Mucosa of rectum (tissue), 2 donors: ENCODE measurements at regions not wholly inside any gene's neighbourhood (a gene's known extent, or its start where the extent isn't known, plus 50 kb on each side); places are given as distances from the start of the nearest gene placed in this dataset.
"Not testable (repeated sequence)": the region's sequence is repeated elsewhere in the genome, so short reads cannot be mapped to it uniquely, and the experiment has no call there.

Source experiments
- H3K27ac ChIP-seq, 2 donors: one replicate each; pipeline ENCODE4 v1.7.0; 2013; ENCODE audit warnings: inconsistent platforms in 2 of 2, low read depth in 2 of 2, low read length in 2 of 2
- H3K27me3 ChIP-seq, 2 donors: one replicate each; pipeline ENCODE4 v1.7.0; 2013; ENCODE audit warnings: low read length in 2 of 2; ENCODE audit not compliant: control insufficient read depth in 2 of 2, insufficient read depth in 2 of 2
- H3K36me3 ChIP-seq, 2 donors: one replicate each; pipeline ENCODE4 v1.7.0; 2013; ENCODE audit warnings: low read length in 2 of 2; ENCODE audit not compliant: control insufficient read depth in 2 of 2, insufficient read depth in 2 of 2
- H3K4me1 ChIP-seq, 2 donors: one replicate each; pipeline ENCODE4 v1.7.0; 2013; ENCODE audit warnings: low read length in 2 of 2, mild to moderate bottlenecking in 1 of 2; ENCODE audit not compliant: control insufficient read depth in 2 of 2, insufficient read depth in 2 of 2
- H3K4me3 ChIP-seq, 2 donors: one replicate each; pipeline ENCODE4 v1.7.0; 2013; ENCODE audit warnings: low read length in 2 of 2
- H3K9ac ChIP-seq, 2 donors: one replicate each; pipeline ENCODE4 v1.7.0; 2013; ENCODE audit warnings: low read length in 2 of 2, low read depth in 1 of 2, mild to moderate bottlenecking in 1 of 2
- H3K9me3 ChIP-seq, 2 donors: one replicate each; pipeline ENCODE4 v1.7.0; 2013; ENCODE audit warnings: low read length in 2 of 2; ENCODE audit not compliant: control insufficient read depth in 2 of 2
- donor health status: healthy.
- donor health status: Normal muscosa, but diverticular disease.

GRCh38 chr12:88725592-88726143, 145.4 kb upstream of the KITLG start:
- no peak overlapping the region for H3K9ac ChIP-seq
- H3K9me3 ChIP-seq, result no peaks in the 10 kb centered on the region
- H3K4me3 ChIP-seq, result no peak overlapping the region
- H3K36me3 ChIP-seq, result no peaks in the 10 kb centered on the region
- no peaks in the 10 kb centered on the region for H3K4me1 ChIP-seq
- no peaks in the 10 kb centered on the region for H3K27me3 ChIP-seq
- H3K27ac ChIP-seq, result no peak overlapping the region

GRCh38 chr12:88723219-88723618, 142.9 kb upstream of the KITLG start:
- H3K4me1 ChIP-seq, result no peaks in the 10 kb centered on the region
- H3K27ac ChIP-seq, result no peak overlapping the region
- H3K36me3 ChIP-seq, result no peaks in the 10 kb centered on the region
- H3K9me3 ChIP-seq, result no peaks in the 10 kb centered on the region
- no peak overlapping the region for H3K9ac ChIP-seq
- H3K4me3 ChIP-seq, result no peak overlapping the region
- H3K27me3 ChIP-seq, result no peaks in the 10 kb centered on the region

DNA sequence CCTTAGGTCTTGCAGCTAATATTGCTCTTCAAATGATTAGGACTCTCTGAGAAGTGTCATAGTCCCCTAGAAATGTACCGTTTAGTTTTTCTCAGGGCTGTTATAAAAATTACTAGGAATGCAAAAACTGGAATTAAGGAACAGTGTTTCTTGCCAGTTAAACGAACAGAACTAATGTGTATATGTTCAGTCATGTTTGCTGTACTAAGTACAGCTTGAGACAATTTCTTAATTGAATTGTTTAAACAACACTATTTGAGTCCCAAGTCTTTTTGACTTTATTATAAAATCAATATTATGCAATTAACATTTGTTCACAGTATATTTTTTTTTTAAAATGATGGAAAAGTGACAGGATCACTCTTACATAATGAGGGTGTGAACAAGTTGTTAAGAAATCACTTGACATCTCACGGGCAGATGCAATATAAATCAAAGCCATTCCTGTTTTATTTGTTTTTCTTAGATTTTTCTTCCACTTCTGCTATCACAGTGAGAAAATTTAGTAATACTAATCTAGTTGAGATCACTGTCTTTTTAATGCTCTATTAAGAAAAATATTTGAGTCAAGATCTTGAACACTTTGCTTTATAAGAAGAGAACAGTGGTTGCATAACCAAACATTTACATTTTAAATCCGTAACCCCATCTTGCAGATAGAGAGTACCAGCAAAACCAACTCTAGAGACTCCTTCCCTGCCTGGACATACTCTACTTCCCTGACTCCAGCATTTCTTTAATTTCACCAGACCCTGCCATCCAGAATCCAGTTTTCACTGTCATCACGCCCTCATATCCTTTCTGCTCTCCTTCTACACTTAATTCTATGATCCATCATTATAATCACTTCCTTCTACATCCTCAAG, 140.7 kb upstream of the KITLG start:
- no peaks in the 10 kb centered on the region for H3K9me3 ChIP-seq
- no peak overlapping the region for H3K9ac ChIP-seq
- no peaks in the 10 kb centered on the region for H3K27me3 ChIP-seq
- H3K36me3 ChIP-seq, result no peaks in the 10 kb centered on the region
- no peak overlapping the region for H3K4me3 ChIP-seq
- H3K27ac ChIP-seq, result no peak overlapping the region
- no peaks in the 10 kb centered on the region for H3K4me1 ChIP-seq

DNA sequence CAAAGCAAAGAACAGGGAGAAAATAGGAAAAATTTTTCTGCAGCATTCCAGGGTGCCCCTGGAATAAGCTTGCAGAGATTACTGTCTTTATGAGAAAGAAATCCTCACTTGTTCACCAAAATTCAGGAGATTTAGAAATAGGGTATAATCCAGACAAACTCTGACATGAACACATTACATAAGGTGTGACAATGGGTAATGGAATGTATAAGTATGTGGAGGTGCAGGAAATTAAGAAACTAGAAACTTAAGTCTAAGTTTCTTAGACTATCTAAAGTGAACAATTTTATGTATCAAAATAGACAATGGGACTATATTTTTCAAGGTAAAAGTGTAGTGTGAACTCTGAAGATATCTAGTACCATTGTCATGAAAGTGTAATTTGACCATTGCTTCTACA, 140.0 kb upstream of the KITLG start:
- no peaks in the 10 kb centered on the region for H3K36me3 ChIP-seq
- no peaks in the 10 kb centered on the region for H3K9me3 ChIP-seq
- H3K4me1 ChIP-seq, result no peaks in the 10 kb centered on the region
- H3K27ac ChIP-seq, result no peak overlapping the region
- no peaks in the 10 kb centered on the region for H3K27me3 ChIP-seq
- H3K4me3 ChIP-seq, result no peak overlapping the region
- H3K9ac ChIP-seq, result no peak overlapping the region

GRCh38 chr12:88717188-88717587, 136.9 kb upstream of the KITLG start:
- H3K36me3 ChIP-seq, result no peaks in the 10 kb centered on the region
- no peak overlapping the region for H3K4me3 ChIP-seq
- no peaks in the 10 kb centered on the region for H3K27me3 ChIP-seq
- H3K9me3 ChIP-seq, result no peaks in the 10 kb centered on the region
- no peak overlapping the region for H3K27ac ChIP-seq
- no peaks in the 10 kb centered on the region for H3K4me1 ChIP-seq
- H3K9ac ChIP-seq, result no peak overlapping the region

DNA sequence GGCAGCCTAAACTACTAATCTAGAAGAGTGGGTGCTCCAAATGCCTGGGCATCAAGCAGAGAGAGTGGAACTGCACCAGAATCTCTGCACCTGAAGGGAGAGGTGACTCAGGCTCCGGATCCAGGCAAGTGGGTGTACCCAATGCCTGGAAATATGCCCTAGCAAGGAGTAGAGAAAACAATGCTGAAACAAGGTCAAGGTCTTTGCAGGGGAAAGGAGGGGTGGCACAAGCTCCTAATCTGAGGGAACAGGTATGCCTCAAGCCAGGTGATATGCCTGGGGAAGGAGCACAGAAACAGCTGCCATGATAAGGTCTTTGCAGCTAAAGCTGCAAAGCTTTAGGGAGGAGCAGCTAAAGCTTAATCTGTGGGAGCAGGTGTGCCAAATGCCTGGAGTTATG, 136.0 kb upstream of the KITLG start:
- H3K27ac ChIP-seq, result no peak overlapping the region
- H3K27me3 ChIP-seq, result no peaks in the 10 kb centered on the region
- H3K36me3 ChIP-seq, result no peaks in the 10 kb centered on the region
- no peak overlapping the region for H3K4me3 ChIP-seq
- H3K4me1 ChIP-seq, result no peaks in the 10 kb centered on the region
- no peak overlapping the region for H3K9ac ChIP-seq
- no peaks in the 10 kb centered on the region for H3K9me3 ChIP-seq

- H3K36me3 ChIP-seq, result no peaks in the 10 kb centered on the region
- H3K9me3 ChIP-seq, result no peaks in the 10 kb centered on the region
- H3K4me3 ChIP-seq, result no peak overlapping the region
- no peaks in the 10 kb centered on the region for H3K27me3 ChIP-seq
- H3K4me1 ChIP-seq, result no peaks in the 10 kb centered on the region
- no peak overlapping the region for H3K9ac ChIP-seq
- no peak overlapping the region for H3K27ac ChIP-seq
Observed at GRCh38 chr12:88715673-88716072, 135.4 kb upstream of the KITLG start.

- H3K27ac ChIP-seq, H3K4me3 ChIP-seq, H3K9me3 ChIP-seq, H3K36me3 ChIP-seq, H3K4me1 ChIP-seq, H3K27me3 ChIP-seq, H3K9ac ChIP-seq: not testable (repeated sequence)
Observed at GRCh38 chr12:88714263-88714882, 134.1 kb upstream of the KITLG start.

DNA sequence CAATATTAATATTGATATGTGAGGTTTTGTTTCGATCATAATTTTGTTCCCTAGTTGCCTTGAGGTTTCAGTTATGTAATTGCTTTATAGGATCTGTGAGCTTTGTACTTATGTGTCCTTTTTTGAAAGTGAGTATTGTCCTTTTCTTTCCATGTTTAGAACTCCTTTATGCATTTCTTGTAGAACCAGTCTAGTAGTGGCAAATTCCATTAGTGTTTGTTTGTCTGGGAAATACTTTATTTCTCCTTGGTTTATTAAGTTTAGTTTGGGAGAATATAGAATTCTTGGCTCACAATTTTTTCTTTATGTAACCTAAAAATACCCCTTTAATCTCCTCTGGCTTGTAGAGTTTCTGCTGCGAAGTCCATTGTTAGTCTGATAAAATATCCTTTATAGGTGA, 127.5 kb upstream of the KITLG start:
- no peaks in the 10 kb centered on the region for H3K4me1 ChIP-seq
- no peaks in the 10 kb centered on the region for H3K9me3 ChIP-seq
- H3K4me3 ChIP-seq, result no peak overlapping the region
- H3K27me3 ChIP-seq, result no peaks in the 10 kb centered on the region
- no peak overlapping the region for H3K27ac ChIP-seq
- no peak overlapping the region for H3K9ac ChIP-seq
- H3K36me3 ChIP-seq, result no peaks in the 10 kb centered on the region

GRCh38 chr12:88706286-88706685, 126.0 kb upstream of the KITLG start:
- no peak overlapping the region for H3K9ac ChIP-seq
- no peak overlapping the region for H3K4me3 ChIP-seq
- H3K36me3 ChIP-seq, result no peaks in the 10 kb centered on the region
- no peaks in the 10 kb centered on the region for H3K4me1 ChIP-seq
- no peaks in the 10 kb centered on the region for H3K27me3 ChIP-seq
- H3K27ac ChIP-seq, result no peak overlapping the region
- H3K9me3 ChIP-seq, result no peaks in the 10 kb centered on the region
